H7 (cell line): ENCODE measurements at regions not wholly inside any gene's neighbourhood (a gene's known extent, or its start where the extent isn't known, plus 50 kb on each side); places are given as distances from the start of the nearest gene placed in this dataset.

ENCODE experiments used
- DNase-seq: peaks from one replicate; pipeline ENCODE4 v3.0.0; 2012
- H3K27me3 ChIP-seq: 2 replicates; pipeline ENCODE4 v1.6.0; 2011; ENCODE audit warnings: mild to moderate bottlenecking, low read length; ENCODE audit not compliant: control insufficient read depth, insufficient read depth
- H3K36me3 ChIP-seq: replicated peaks from 2 replicates; pipeline ENCODE4 v1.5.1; 2011; ENCODE audit warnings: low read length; ENCODE audit not compliant: control insufficient read depth, insufficient read depth
- H3K4me3 ChIP-seq: 2 replicates; pipeline ENCODE4 v1.5.1; 2011; ENCODE audit warnings: low read depth, mild to moderate bottlenecking, control low read depth, low read length, moderate library complexity; ENCODE audit not compliant: insufficient read depth

DNA sequence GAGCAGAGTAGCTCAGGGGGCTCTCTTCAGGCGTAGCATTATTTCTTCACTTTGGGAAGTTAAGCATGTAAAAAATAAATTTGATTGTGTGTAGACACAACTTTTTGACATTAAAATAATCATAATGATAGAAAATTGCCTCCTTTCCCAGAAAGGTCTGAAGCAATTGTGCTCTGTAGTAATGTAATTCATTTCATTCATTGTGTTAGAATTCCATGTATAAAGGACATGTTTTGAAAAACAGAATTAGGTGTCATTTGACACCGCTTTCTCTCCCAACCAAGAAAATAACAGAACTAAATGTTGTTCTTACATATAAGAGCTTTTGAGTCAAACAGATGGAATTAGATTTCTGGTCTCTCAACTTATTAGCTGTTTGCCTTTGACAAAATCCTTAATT, 1064.2 kb upstream of the FAM98A start:
- DNase-seq = no peak
- Histone ChIP-seq H3K36me3 (no peaks in the 10 kb centered on the region), H3K27me3 (no peaks in the 10 kb centered on the region), H3K4me3 (no peak overlapping the region)

- Histone ChIP-seq H3K4me3 (no peak overlapping the region), H3K36me3 (no peaks in the 10 kb centered on the region), H3K27me3 (no peaks in the 10 kb centered on the region)
- no peak for DNase-seq
Observed at GRCh38 chr2:34660741-34661140, 1061.6 kb upstream of the FAM98A start.

DNA sequence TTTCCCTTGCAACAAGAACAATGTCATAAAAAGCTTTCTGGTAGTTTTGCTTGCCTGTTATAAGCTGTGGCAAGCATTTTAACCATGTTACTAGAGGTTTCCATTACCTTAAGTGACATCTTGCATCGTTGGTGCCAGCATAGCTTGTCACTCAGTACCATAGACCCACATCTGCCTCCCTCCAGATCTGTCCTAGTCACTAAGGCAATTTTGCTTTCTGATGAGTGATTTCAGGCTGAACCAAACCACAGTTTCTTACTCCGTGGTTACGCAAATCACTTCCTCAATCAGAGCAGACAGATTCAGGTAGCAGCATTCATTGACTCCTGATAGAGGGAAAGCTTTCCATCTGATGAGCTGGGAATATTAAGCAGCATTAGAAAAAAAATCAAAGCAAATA, 1057.5 kb upstream of the FAM98A start:
- DNase-seq = no peak
- Histone ChIP-seq H3K4me3 (no peak overlapping the region), H3K27me3 (no peaks in the 10 kb centered on the region), H3K36me3 (no peaks in the 10 kb centered on the region)

GRCh38 chr2:34652636-34653035, 1053.5 kb upstream of the FAM98A start:
- H3K27me3 ChIP-seq = no peaks in the 10 kb centered on the region
- no peaks in the 10 kb centered on the region for H3K36me3 ChIP-seq
- no peak overlapping the region for H3K4me3 ChIP-seq
- no peak for DNase-seq

- Histone ChIP-seq H3K4me3 (no peak overlapping the region), H3K27me3 (no peaks in the 10 kb centered on the region), H3K36me3 (no peaks in the 10 kb centered on the region)
- no peak for DNase-seq
Observed at GRCh38 chr2:34646901-34647300, 1047.8 kb upstream of the FAM98A start.

GRCh38 chr2:34632327-34632726, 1033.2 kb upstream of the FAM98A start:
- Histone ChIP-seq H3K4me3 (no peak overlapping the region), H3K27me3 (no peaks in the 10 kb centered on the region), H3K36me3 (no peaks in the 10 kb centered on the region)
- DNase-seq = no peak

DNA sequence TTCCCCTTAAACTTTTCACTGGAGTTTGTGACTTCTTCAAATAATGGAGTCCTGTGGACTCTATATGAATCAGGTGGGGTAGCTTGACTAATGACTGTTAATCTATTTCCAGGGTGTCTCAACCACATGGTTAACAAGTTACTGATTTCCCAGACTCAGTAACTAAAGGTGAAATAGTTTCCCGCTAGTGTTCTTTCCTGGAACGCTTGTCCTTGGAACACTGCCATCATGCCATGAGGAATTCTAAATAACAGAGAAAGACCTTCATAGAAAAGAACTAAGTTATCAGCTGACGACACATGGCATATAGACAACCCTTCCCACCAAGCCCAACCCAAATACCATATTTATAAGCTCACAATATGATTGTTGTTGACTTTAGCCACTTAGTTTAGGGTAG, 1027.9 kb upstream of the FAM98A start:
- Histone ChIP-seq H3K27me3 (no peaks in the 10 kb centered on the region), H3K4me3 (no peak overlapping the region), H3K36me3 (no peaks in the 10 kb centered on the region)
- DNase-seq = no peak

DNA sequence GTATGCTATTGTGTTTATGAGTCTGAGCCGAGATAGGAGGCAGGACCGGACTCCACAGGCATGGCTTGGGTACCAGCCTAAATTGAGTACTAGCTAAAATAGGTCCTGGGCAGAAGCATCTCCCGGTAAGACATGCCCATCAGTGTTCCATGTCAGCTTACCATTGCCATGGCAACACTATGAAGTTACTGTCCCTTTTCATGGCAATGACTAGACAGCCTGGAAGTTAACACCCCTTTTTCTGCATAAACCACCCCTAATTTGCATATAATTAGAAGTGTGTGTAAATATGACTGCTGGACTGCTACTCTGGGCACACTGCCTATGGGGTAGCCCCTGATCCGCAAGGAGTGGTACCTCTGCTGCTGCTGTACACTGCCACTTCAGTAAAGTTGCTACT, 1005.1 kb upstream of the FAM98A start:
- DNase-seq = no peak
- no peaks in the 10 kb centered on the region for H3K27me3 ChIP-seq
- H3K4me3 ChIP-seq = no peak overlapping the region
- no peaks in the 10 kb centered on the region for H3K36me3 ChIP-seq

DNA sequence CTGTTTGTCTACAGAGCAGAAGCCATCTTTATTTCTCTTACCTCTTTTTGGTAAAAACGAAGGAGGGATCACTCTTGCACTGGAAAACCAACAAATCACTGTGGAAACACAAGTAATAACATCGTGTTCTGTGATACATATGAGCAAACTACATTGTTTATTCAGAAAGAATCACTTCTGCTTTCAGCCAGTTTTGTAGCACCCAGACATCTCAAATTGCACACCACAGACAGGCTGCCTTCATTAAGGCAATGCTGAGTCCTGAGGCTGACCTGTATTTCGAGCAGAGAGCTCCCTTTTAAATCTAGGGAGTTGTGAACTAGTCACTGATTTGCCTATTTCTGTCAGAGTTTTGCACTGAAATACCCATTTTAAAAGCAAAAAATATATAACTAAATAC, 1003.2 kb upstream of the FAM98A start:
- Histone ChIP-seq H3K27me3 (no peaks in the 10 kb centered on the region), H3K36me3 (no peaks in the 10 kb centered on the region), H3K4me3 (no peak overlapping the region)
- DNase-seq = no peak

DNA sequence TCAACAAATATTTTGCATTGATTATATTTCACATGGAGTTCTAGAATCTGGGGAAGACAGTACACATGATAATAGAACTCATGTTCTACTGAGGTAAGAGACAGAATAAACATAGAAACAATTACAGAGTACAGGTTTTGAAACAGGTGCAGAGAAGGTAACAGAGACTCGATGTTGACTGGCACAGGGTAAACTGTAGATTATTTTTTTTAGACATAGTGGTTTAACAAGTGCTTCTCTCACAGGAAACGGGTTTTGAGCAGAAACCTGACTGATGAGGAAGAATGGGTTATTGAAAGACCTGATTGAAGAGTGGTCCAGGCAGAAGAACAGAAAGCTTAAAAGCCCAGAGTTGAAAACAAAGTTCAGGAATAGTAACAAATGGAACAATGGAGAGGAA, 1002.5 kb upstream of the FAM98A start:
- Histone ChIP-seq H3K36me3 (no peaks in the 10 kb centered on the region), H3K4me3 (no peak overlapping the region), H3K27me3 (no peaks in the 10 kb centered on the region)
- no peak for DNase-seq

GRCh38 chr2:34578641-34579040, 979.5 kb upstream of the FAM98A start:
- Histone ChIP-seq H3K36me3 (no peaks in the 10 kb centered on the region), H3K27me3 (no peaks in the 10 kb centered on the region), H3K4me3 (no peak overlapping the region)
- no peak for DNase-seq

GRCh38 chr2:34570266-34570872, 971.3 kb upstream of the FAM98A start:
- Histone ChIP-seq H3K4me3 (no peak overlapping the region), H3K27me3 (no peaks in the 10 kb centered on the region), H3K36me3 (no peaks in the 10 kb centered on the region)
- peak; percentile 2 for DNase-seq

DNA sequence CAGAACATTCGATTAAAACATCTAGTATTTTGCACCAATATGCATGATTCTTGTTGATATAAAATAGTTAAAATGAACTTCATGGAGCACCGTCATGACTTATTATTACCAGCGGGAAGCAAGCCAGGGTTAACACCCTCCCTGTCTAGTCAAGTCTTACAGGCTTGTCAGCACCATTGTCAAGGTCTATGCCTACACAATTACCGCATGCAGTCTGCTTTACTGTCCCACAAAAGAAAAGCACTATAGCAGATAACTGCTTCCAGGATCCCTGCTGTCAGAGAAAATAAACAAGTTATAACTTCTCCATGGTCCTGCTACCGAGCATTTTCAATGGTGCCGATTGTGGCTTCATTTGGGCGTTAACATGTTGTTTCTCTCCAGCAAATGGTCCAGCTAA, 968.0 kb upstream of the FAM98A start:
- Histone ChIP-seq H3K4me3 (no peak overlapping the region), H3K36me3 (no peaks in the 10 kb centered on the region), H3K27me3 (no peaks in the 10 kb centered on the region)
- DNase-seq = no peak

GRCh38 chr2:34552337-34552736, 953.2 kb upstream of the FAM98A start:
- H3K4me3 ChIP-seq = no peak overlapping the region
- H3K36me3 ChIP-seq = no peaks in the 10 kb centered on the region
- no peak for DNase-seq
- no peaks in the 10 kb centered on the region for H3K27me3 ChIP-seq

- no peak overlapping the region for H3K4me3 ChIP-seq
- no peaks in the 10 kb centered on the region for H3K27me3 ChIP-seq
- H3K36me3 ChIP-seq = no peaks in the 10 kb centered on the region
- no peak for DNase-seq
Observed at GRCh38 chr2:34549710-34550345, 950.7 kb upstream of the FAM98A start.

- Histone ChIP-seq H3K36me3 (no peaks in the 10 kb centered on the region), H3K4me3 (no peak overlapping the region), H3K27me3 (no peaks in the 10 kb centered on the region)
- no peak for DNase-seq
Observed at GRCh38 chr2:34547900-34548299, 948.8 kb upstream of the FAM98A start.
